SK-N-SH (cell line): ENCODE measurements at regions not wholly inside any gene's neighbourhood (a gene's known extent, or its start where the extent isn't known, plus 50 kb on each side); places are given as distances from the start of the nearest gene placed in this dataset.

Experiments
- CTCF ChIA-PET: fragments of 300-600, 350-600 bp; formaldehyde crosslinking; extraction: SDS; loops from one replicate; lab custom pipeline; 2021; lab: Yijun Ruan, JAX
- POLR2A ChIA-PET: fragments of 350-600 bp; sonication (Branson Sonifier 250); formaldehyde crosslinking; extraction: SDS; loops from one replicate; lab custom pipeline; 2020; ENCODE audit warnings: antibody characterized with exemption, inconsistent platforms; lab: Yijun Ruan, JAX
- DNase-seq: peaks from one replicate; pipeline ENCODE4 v3.0.0; 2012
- H2AFZ ChIP-seq: fragments of 200-600 bp; sonication (generic); 2 replicates; pipeline ENCODE4 v1.8.1; 2016; ENCODE audit warnings: antibody characterized with exemption, mild to moderate bottlenecking, low read depth
- H3F3A ChIP-seq: fragments of 200-600 bp; sonication (generic); replicated peaks from 2 replicates; pipeline ENCODE3; 2016; ENCODE audit warnings: antibody characterized with exemption, mild to moderate bottlenecking; ENCODE audit not compliant: insufficient read depth
- H3K27ac ChIP-seq, 2 experiments: fragments of 200-500 bp in 1 of 2; fragments of 200-600 bp in 1 of 2; sonication (Bioruptor generic) in 1 of 2; sonication (generic), shearing (Covaris generic) in 1 of 2; 2 replicates each; pipeline versions ENCODE4 v1.5.1 to v1.6.1; 2014 to 2016; ENCODE audit warnings: low read depth in 2 of 2, inconsistent platforms in 1 of 2, low read length in 1 of 2, mild to moderate bottlenecking in 1 of 2, mixed read lengths in 1 of 2
- H3K27me3 ChIP-seq: fragments of 200-600 bp; sonication (generic), shearing (Covaris generic); 2 replicates; pipeline ENCODE4 v1.6.1; 2016; ENCODE audit warnings: mixed run types; ENCODE audit not compliant: insufficient read depth
- H3K36me3 ChIP-seq, 2 experiments: fragments of 200-500 bp in 1 of 2; fragments of 200-600 bp in 1 of 2; sonication (Bioruptor generic) in 1 of 2; sonication (generic) in 1 of 2; replicated peaks in 1 of 2; 2 replicates each; pipeline versions ENCODE3 to v1.5.1; 2014 to 2016; ENCODE audit warnings: low read length in 1 of 2, mild to moderate bottlenecking in 1 of 2; ENCODE audit not compliant: insufficient read depth in 2 of 2, control insufficient read depth in 1 of 2
- H3K4me1 ChIP-seq, 2 experiments: fragments of 200-500 bp in 1 of 2; fragments of 200-600 bp in 1 of 2; sonication (Bioruptor generic) in 1 of 2; sonication (generic), shearing (Covaris generic) in 1 of 2; 2 replicates each; pipeline versions ENCODE4 v1.5.1 to v1.6.1; 2014 to 2016; ENCODE audit warnings: low read depth in 1 of 2, low read length in 1 of 2, mixed run types in 1 of 2; ENCODE audit not compliant: insufficient read depth in 2 of 2, control insufficient read depth in 1 of 2
- H3K4me2 ChIP-seq: fragments of 200-600 bp; sonication (generic), shearing (Covaris generic); 2 replicates; pipeline ENCODE4 v1.6.1; 2017; ENCODE audit warnings: mixed run types
- H3K4me3 ChIP-seq, 2 experiments: fragments of 200-500 bp in 1 of 2; fragments of 200-600 bp in 1 of 2; sonication (Bioruptor generic) in 1 of 2; sonication (generic), shearing (Covaris generic) in 1 of 2; 2 replicates each; pipeline versions ENCODE4 v1.5.1 to v1.8.1; 2014 to 2016; ENCODE audit warnings: low read depth in 2 of 2, inconsistent platforms in 1 of 2, low read length in 1 of 2, mild to moderate bottlenecking in 1 of 2, mixed read lengths in 1 of 2, moderate library complexity in 1 of 2
- H3K79me2 ChIP-seq: fragments of 200-600 bp; sonication (generic); 2 replicates; pipeline ENCODE4 v1.8.1; 2017; ENCODE audit warnings: mild to moderate bottlenecking; ENCODE audit not compliant: insufficient read depth
- H3K9ac ChIP-seq: fragments of 200-600 bp; sonication (generic); 2 replicates; pipeline ENCODE4 v1.6.1; 2017; ENCODE audit warnings: mixed run types
- H3K9me2 ChIP-seq: fragments of 200-600 bp; sonication (generic); 2 replicates; pipeline ENCODE4 v1.6.1; 2017; ENCODE audit warnings: mixed run types
- H3K9me3 ChIP-seq: fragments of 200-600 bp; sonication (generic); 2 replicates; pipeline ENCODE4 v1.6.1; 2017; ENCODE audit warnings: mixed run types, mild to moderate bottlenecking, moderate library complexity
- H4K20me1 ChIP-seq: fragments of 200-600 bp; sonication (generic); 2 replicates; pipeline ENCODE4 v1.6.1; 2017; ENCODE audit warnings: mild to moderate bottlenecking, mixed run types; ENCODE audit not compliant: insufficient read depth
- ELF1 ChIP-seq: IDR thresholded peaks from 2 replicates; pipeline ENCODE4 v1.4.0; 2012
- EP300 ChIP-seq, 2 experiments: IDR thresholded peaks; 2 replicates each; pipeline versions ENCODE4 v1.4.0 to v1.6.1; 2012; ENCODE audit warnings: borderline replicate concordance in 1 of 2, low read depth in 1 of 2, low read length in 1 of 2
- FOSL2 ChIP-seq: IDR thresholded peaks from 2 replicates; pipeline ENCODE4 v1.4.0; 2012; ENCODE audit warnings: low read depth, mild to moderate bottlenecking, moderate library complexity, borderline replicate concordance
- FOXJ3 ChIP-seq: sonication (generic); formaldehyde crosslinking; IDR thresholded peaks from 2 replicates; pipeline ENCODE4 v1.5.1; 2020; ENCODE audit warnings: mild to moderate bottlenecking, missing genetic modification reagents
- GATA2 ChIP-seq: sonication (generic); formaldehyde crosslinking; IDR thresholded peaks from 2 replicates; pipeline ENCODE4 v1.5.0; 2020; ENCODE audit warnings: mild to moderate bottlenecking, missing genetic modification reagents
- MXI1 ChIP-seq: IDR thresholded peaks from 2 replicates; pipeline ENCODE4 v1.6.1; 2012; ENCODE audit warnings: mild to moderate bottlenecking, low read depth, low read length, improper control_type of control experiment
- NFIC ChIP-seq: IDR thresholded peaks from 2 replicates; pipeline ENCODE4 v1.4.0; 2012; ENCODE audit warnings: borderline replicate concordance
- POLR2AphosphoS5 ChIP-seq: IDR thresholded peaks from 2 replicates; pipeline ENCODE4 v1.6.1; 2012; ENCODE audit warnings: low read depth, low read length
- RAD21 ChIP-seq: IDR thresholded peaks from 2 replicates; pipeline ENCODE4 v1.6.1; 2012; ENCODE audit warnings: mild to moderate bottlenecking, low read length
- RCOR1 ChIP-seq: fragments of 150-350 bp; IDR thresholded peaks from 2 replicates; pipeline ENCODE4 v1.6.1; 2017; ENCODE audit warnings: antibody characterized with exemption, low read length
- REST ChIP-seq: IDR thresholded peaks from 2 replicates; pipeline ENCODE4 v1.6.1; 2012; ENCODE audit warnings: mild to moderate bottlenecking, low read depth, low read length, moderate library complexity
- RFX5 ChIP-seq: IDR thresholded peaks from 2 replicates; pipeline ENCODE4 v1.6.1; 2012; ENCODE audit warnings: mild to moderate bottlenecking, improper control_type of control experiment, low read length
- RXRA ChIP-seq: IDR thresholded peaks from 2 replicates; pipeline ENCODE4 v1.4.0; 2012; ENCODE audit warnings: low read depth, mild to moderate bottlenecking, borderline replicate concordance
- SIN3A ChIP-seq: IDR thresholded peaks from 2 replicates; pipeline ENCODE4 v1.6.1; 2012; ENCODE audit warnings: low read depth, mild to moderate bottlenecking, low read length, moderate library complexity, borderline replicate concordance
- SMC3 ChIP-seq: IDR thresholded peaks from 2 replicates; pipeline ENCODE4 v1.6.1; 2012; ENCODE audit warnings: low read depth, low read length, improper control_type of control experiment
- USF1 ChIP-seq: IDR thresholded peaks from 2 replicates; pipeline ENCODE4 v1.4.0; 2012; ENCODE audit warnings: low read depth, borderline replicate concordance
- WGBS: methylation state at CpG from one replicate; pipeline ENCODE4 v1.1.6; 2017; ENCODE audit warnings: low lambda C conversion rate; 5-methylcytosine and 5-hydroxymethylcytosine counted together
- TF ChIP-seq, protein P1 (sequence below): fragments of 150-350 bp; IDR thresholded peaks from 2 replicates; pipeline ENCODE4 v1.6.1; 2016; ENCODE audit warnings: mild to moderate bottlenecking, low read depth, low read length

- Histone ChIP-seq H3K4me2 (no peak overlapping the region), H3K27me3 (peaks cover 3% of the 10 kb centered on the region; the same call in 1 of the 2 replicates), H2AFZ (no peak overlapping the region), H3K9me3 (no peaks in the 10 kb centered on the region), H3F3A (no peaks in the 10 kb centered on the region), H3K9ac (no peak overlapping the region), H3K9me2 (no peaks in the 10 kb centered on the region), H3K79me2 (no peaks in the 10 kb centered on the region; the same call in 1 of the 2 replicates), H3K4me1 (no peaks in the 10 kb centered on the region), H3K27ac (no peak overlapping the region), H3K36me3 (no peaks in the 10 kb centered on the region), H4K20me1 (no peaks in the 10 kb centered on the region), H3K4me3 (no peak overlapping the region)
- no peak for TF ChIP-seq RAD21
- TF ChIP-seq EP300 (IDR thresholded peaks at IDR 0.05; ENCODE audit: borderline replicate concordance in 1 of 2, low read depth in 1 of 2, low read length in 1 of 2), result no peak
- no peak for TF ChIP-seq SIN3A
- no peak for TF ChIP-seq FOXJ3 (CRISPR knock-in tag)
- TF ChIP-seq POLR2AphosphoS5, result no peak
- TF ChIP-seq RFX5, result no peak
- ChIA-PET CTCF (no interaction called here), POLR2A (no interaction called here)
- no peak for DNase-seq
Observed at GRCh38 chr9:6160579-6160978, 55.0 kb upstream of the IL33 start.

DNA sequence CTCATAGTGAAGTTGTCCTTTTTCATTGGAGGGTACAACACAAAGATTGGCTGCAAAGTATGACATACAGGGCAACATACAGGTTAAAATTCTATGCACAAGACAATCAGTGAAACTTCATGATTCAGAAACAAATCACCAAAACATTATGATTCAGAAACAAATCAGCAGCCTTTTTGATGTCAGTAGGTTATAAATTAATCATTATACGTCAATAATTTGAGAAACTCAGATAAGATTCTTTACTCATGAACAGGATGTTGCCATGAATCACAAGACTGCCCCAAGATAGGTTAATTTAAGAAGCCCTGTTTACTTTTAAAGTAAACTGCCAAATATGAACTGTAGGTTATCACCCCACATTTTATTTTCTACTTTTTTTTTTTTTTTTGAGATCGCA lies 62.2 kb upstream of the IL33 start:
- DNase-seq, result no peak
- no peak overlapping the region for H2AFZ ChIP-seq
- H3K4me3 ChIP-seq, result no peak overlapping the region
- H3K9me3 ChIP-seq, result no peaks in the 10 kb centered on the region
- H3K27me3 ChIP-seq, result no peaks in the 10 kb centered on the region
- no peak overlapping the region for H3K4me2 ChIP-seq
- H4K20me1 ChIP-seq, result no peaks in the 10 kb centered on the region
- H3K4me1 ChIP-seq, result no peaks in the 10 kb centered on the region
- no peak overlapping the region for H3K27ac ChIP-seq
- no peaks in the 10 kb centered on the region; the same call in 1 of the 2 replicates for H3K79me2 ChIP-seq
- no peaks in the 10 kb centered on the region for H3F3A ChIP-seq
- ChIA-PET CTCF (no interaction called here), POLR2A (no interaction called here)
- no peak overlapping the region for H3K9ac ChIP-seq
- no peak for TF ChIP-seq RCOR1
- H3K9me2 ChIP-seq, result peaks cover 5% of the 10 kb centered on the region; the same call in 1 of the 2 replicates
- 48% methylated on average over 2 of the region's 2 CpGs for WGBS
- no peaks in the 10 kb centered on the region for H3K36me3 ChIP-seq

DNA sequence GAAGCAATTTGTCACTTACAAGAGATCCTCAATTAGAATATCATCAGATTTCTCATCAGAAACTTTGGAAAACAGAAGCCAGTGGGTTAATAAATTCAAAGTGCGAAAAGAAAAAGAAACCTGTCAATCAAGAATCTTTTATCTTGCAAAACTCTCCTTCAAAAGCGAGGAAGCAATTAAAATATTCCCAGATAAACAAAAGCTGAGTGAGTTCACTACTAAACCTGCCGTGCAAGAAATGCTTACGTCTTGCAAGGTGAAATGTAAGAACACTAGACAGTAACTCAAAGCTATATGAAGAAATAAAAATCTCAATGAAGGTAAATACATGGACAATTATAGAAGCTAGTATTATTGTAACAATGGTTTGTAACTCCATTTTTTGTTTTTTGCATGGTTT lies 62.8 kb upstream of the IL33 start:
- no peaks in the 10 kb centered on the region for H4K20me1 ChIP-seq
- no peak overlapping the region for H3K4me2 ChIP-seq
- 43% methylated on average over 4 of the region's 4 CpGs for WGBS
- POLR2A ChIA-PET, result no interaction called here
- H2AFZ ChIP-seq, result no peak overlapping the region
- H3K4me1 ChIP-seq, result no peaks in the 10 kb centered on the region
- peaks cover 5% of the 10 kb centered on the region; the same call in 1 of the 2 replicates for H3K9me2 ChIP-seq
- H3K36me3 ChIP-seq, result no peaks in the 10 kb centered on the region
- no peaks in the 10 kb centered on the region for H3K27me3 ChIP-seq
- no peak overlapping the region for H3K9ac ChIP-seq
- no peaks in the 10 kb centered on the region for H3K9me3 ChIP-seq
- TF ChIP-seq RXRA (no peak), NFIC (no peak), USF1 (no peak), SMC3 (no peak), RFX5 (no peak), GATA2 (no peak), RCOR1 (no peak), ELF1 (no peak), REST (no peak), FOSL2 (no peak), MXI1 (no peak), EP300 (IDR thresholded peaks at IDR 0.05; ENCODE audit: borderline replicate concordance in 1 of 2, low read depth in 1 of 2, low read length in 1 of 2) (no peak), RAD21 (no peak)
- TF ChIP-seq, protein P1, sequence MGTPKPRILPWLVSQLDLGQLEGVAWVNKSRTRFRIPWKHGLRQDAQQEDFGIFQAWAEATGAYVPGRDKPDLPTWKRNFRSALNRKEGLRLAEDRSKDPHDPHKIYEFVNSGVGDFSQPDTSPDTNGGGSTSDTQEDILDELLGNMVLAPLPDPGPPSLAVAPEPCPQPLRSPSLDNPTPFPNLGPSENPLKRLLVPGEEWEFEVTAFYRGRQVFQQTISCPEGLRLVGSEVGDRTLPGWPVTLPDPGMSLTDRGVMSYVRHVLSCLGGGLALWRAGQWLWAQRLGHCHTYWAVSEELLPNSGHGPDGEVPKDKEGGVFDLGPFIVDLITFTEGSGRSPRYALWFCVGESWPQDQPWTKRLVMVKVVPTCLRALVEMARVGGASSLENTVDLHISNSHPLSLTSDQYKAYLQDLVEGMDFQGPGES, result no peak
- CTCF ChIA-PET, result no interaction called here
- no peak for DNase-seq
- no peak overlapping the region for H3K27ac ChIP-seq
- no peaks in the 10 kb centered on the region; the same call in 1 of the 2 replicates for H3K79me2 ChIP-seq
- no peaks in the 10 kb centered on the region for H3F3A ChIP-seq
- no peak overlapping the region for H3K4me3 ChIP-seq
